GM23338 (cell line): ENCODE measurements at regions not wholly inside any gene's neighbourhood (a gene's known extent, or its start where the extent isn't known, plus 50 kb on each side); places are given as distances from the start of the nearest gene placed in this dataset.
A peak's percentile ranks its signal among the peaks of the same experiment; 100 is the strongest.

Source experiments
- ATAC-seq: fragments of 200-7000 bp; cut with Tn5 transposase; 3 replicates; pipeline ENCODE4 v1.9.1; 2020
- DNase-seq: peaks from one replicate; pipeline ENCODE4 v3.0.0-alpha.2; 2015; ENCODE audit warnings: low spot score
- H2AFZ ChIP-seq: fragments of 200-600 bp; sonication (generic); 2 replicates; pipeline ENCODE4 v1.8.0; 2016; ENCODE audit warnings: antibody characterized with exemption, mild to moderate bottlenecking, moderate library complexity
- H3F3A ChIP-seq: fragments of 200-600 bp; sonication (generic); replicated peaks from 2 replicates; pipeline ENCODE4 v1.8.0; 2017; ENCODE audit warnings: antibody characterized with exemption, mixed run types, low read depth
- H3K27ac ChIP-seq: fragments of 200-600 bp; sonication (generic); 2 replicates; pipeline ENCODE4 v1.6.1; 2016; ENCODE audit warnings: low read depth
- H3K27me3 ChIP-seq: fragments of 200-600 bp; sonication (generic); 2 replicates; pipeline ENCODE4 v1.8.0; 2016; ENCODE audit warnings: mild to moderate bottlenecking, mixed run types, moderate library complexity; ENCODE audit not compliant: insufficient read depth
- H3K36me3 ChIP-seq: fragments of 200-600 bp; sonication (generic); 2 replicates; pipeline ENCODE4 v1.8.0; 2016; ENCODE audit warnings: mild to moderate bottlenecking; ENCODE audit not compliant: insufficient read depth
- H3K4me1 ChIP-seq: fragments of 200-600 bp; sonication (generic); 2 replicates; pipeline ENCODE4 v1.8.0; 2016; ENCODE audit warnings: mild to moderate bottlenecking, moderate library complexity; ENCODE audit not compliant: insufficient read depth
- H3K4me2 ChIP-seq: fragments of 200-600 bp; sonication (generic); 2 replicates; pipeline ENCODE4 v1.7.1; 2017; ENCODE audit warnings: mixed run types
- H3K4me3 ChIP-seq: fragments of 200-600 bp; sonication (generic); 2 replicates; pipeline ENCODE4 v1.6.1; 2016; ENCODE audit warnings: mixed run types
- H3K79me2 ChIP-seq: fragments of 200-600 bp; sonication (generic); replicated peaks from 2 replicates; pipeline ENCODE4 v1.8.0; 2017; ENCODE audit warnings: mild to moderate bottlenecking; ENCODE audit not compliant: insufficient read depth
- H3K9me2 ChIP-seq: fragments of 200-600 bp; sonication (generic); 2 replicates; pipeline ENCODE4 v1.8.0; 2017; ENCODE audit not compliant: insufficient read depth
- H4K20me1 ChIP-seq: fragments of 200-600 bp; sonication (generic); replicated peaks from 2 replicates; pipeline ENCODE4 v1.8.0; 2017; ENCODE audit warnings: mild to moderate bottlenecking; ENCODE audit not compliant: insufficient read depth
- H3K27ac Mint-ChIP-seq: 2 replicates; pipeline ENCODE4 v1.8.0; 2020; ENCODE audit warnings: inconsistent platforms, mild to moderate bottlenecking, moderate library complexity, mixed read lengths
- H3K27me3 Mint-ChIP-seq: 3 replicates; pipeline ENCODE4 v1.8.0; 2022; ENCODE audit warnings: low read depth, mild to moderate bottlenecking, moderate library complexity, mixed read lengths, inconsistent platforms; ENCODE audit not compliant: insufficient read depth, poor library complexity
- H3K36me3 Mint-ChIP-seq: 3 replicates; pipeline ENCODE4 v1.8.0; 2021; ENCODE audit warnings: low read depth, mild to moderate bottlenecking, inconsistent platforms, moderate library complexity, mixed read lengths
- H3K4me1 Mint-ChIP-seq: 3 replicates; pipeline ENCODE4 v1.8.0; 2020; ENCODE audit warnings: mild to moderate bottlenecking, inconsistent platforms, mixed read lengths
- H3K4me3 Mint-ChIP-seq: 3 replicates; pipeline ENCODE4 v1.8.0; 2021; ENCODE audit warnings: moderate library complexity, mild to moderate bottlenecking, inconsistent platforms, mixed read lengths
- H3K9me3 Mint-ChIP-seq: 3 replicates; pipeline ENCODE4 v1.8.0; 2020; ENCODE audit warnings: moderate library complexity, mild to moderate bottlenecking, inconsistent platforms, mixed read lengths
- CREB1 ChIP-seq: fragments of 250-450 bp; sonication (Bioruptor Pico); IDR thresholded peaks from 2 replicates; pipeline ENCODE4 v1.5.0; 2020; ENCODE audit warnings: low read depth, mild to moderate bottlenecking, moderate library complexity
- EZH2 ChIP-seq: fragments of 200-600 bp; sonication (generic); IDR thresholded peaks from one replicate; pipeline ENCODE4 v1.8.0; 2017; ENCODE audit warnings: antibody characterized with exemption, mild to moderate bottlenecking, low read depth; ENCODE audit not compliant: unreplicated experiment
- EZH2phosphoT487 ChIP-seq: fragments of 200-600 bp; sonication (generic); IDR thresholded peaks from one replicate; pipeline ENCODE4 v1.8.1; 2018; ENCODE audit warnings: antibody characterized with exemption; ENCODE audit not compliant: unreplicated experiment
- NANOG ChIP-seq: IDR thresholded peaks from 2 replicates; pipeline ENCODE4 v1.6.1; 2016; ENCODE audit warnings: antibody characterized with exemption, borderline replicate concordance
- POLR2AphosphoS5 ChIP-seq: IDR thresholded peaks from 2 replicates; pipeline ENCODE4 v1.6.1; 2016; ENCODE audit warnings: antibody characterized with exemption, low read depth
- STAT1 ChIP-seq: IDR thresholded peaks from one replicate; pipeline ENCODE4 v1.6.1; 2016; ENCODE audit warnings: antibody characterized with exemption; ENCODE audit not compliant: unreplicated experiment
- ZNF114 ChIP-seq: fragments of 250-450 bp; sonication (Bioruptor Pico); IDR thresholded peaks from 2 replicates; pipeline ENCODE4 v1.5.0; 2020; ENCODE audit warnings: mild to moderate bottlenecking, moderate library complexity
- ZNF331 ChIP-seq: fragments of 250-450 bp; sonication (Bioruptor Pico); IDR thresholded peaks from 2 replicates; pipeline ENCODE4 v1.5.0; 2020; ENCODE audit warnings: low read depth, mild to moderate bottlenecking, moderate library complexity
- TF ChIP-seq, protein P1 (sequence below): IDR thresholded peaks from 2 replicates; pipeline ENCODE4 v1.6.1; 2016; ENCODE audit warnings: antibody characterized with exemption
- TF ChIP-seq, protein P2 (sequence below), 2 experiments: fragments of 200-600 bp in 1 of 2; sonication (generic) in 1 of 2; conservative IDR thresholded peaks; 2 replicates each; pipeline versions ENCODE4 v1.5.1 to v1.6.1; 2016 to 2017; ENCODE audit warnings: antibody characterized with exemption in 2 of 2, low read depth in 2 of 2, mild to moderate bottlenecking in 2 of 2, moderate library complexity in 1 of 2
- TF ChIP-seq, protein P3 (sequence below): fragments of 250-450 bp; sonication (Bioruptor Pico); IDR thresholded peaks from 2 replicates; pipeline ENCODE4 v1.5.0; 2020; ENCODE audit warnings: mild to moderate bottlenecking, moderate library complexity
- TF ChIP-seq, protein P4 (sequence below): IDR thresholded peaks from one replicate; pipeline ENCODE4 v1.6.1; 2018; ENCODE audit warnings: antibody characterized with exemption; ENCODE audit not compliant: unreplicated experiment

DNA sequence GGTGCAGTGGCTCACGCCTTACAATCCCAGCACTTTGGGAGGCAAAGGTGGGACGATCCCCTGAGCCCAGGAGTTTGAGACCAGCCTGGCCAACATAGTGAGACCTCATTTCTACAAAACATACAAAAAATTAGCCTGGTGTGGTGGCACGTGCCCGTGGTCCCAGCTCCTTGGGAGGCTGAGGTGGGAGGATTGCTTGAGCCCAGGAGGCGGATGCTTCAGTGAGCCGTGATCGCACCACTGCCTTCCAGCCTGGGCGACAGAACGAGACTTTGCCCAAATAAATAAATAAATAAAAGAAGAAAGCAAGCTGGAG lies 91.7 kb upstream of the SEC11C start (continued):
- TF ChIP-seq CREB1 (CRISPR knock-in tag): no peak
- TF ChIP-seq, protein P1, sequence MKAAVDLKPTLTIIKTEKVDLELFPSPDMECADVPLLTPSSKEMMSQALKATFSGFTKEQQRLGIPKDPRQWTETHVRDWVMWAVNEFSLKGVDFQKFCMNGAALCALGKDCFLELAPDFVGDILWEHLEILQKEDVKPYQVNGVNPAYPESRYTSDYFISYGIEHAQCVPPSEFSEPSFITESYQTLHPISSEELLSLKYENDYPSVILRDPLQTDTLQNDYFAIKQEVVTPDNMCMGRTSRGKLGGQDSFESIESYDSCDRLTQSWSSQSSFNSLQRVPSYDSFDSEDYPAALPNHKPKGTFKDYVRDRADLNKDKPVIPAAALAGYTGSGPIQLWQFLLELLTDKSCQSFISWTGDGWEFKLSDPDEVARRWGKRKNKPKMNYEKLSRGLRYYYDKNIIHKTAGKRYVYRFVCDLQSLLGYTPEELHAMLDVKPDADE: no peak

DNA sequence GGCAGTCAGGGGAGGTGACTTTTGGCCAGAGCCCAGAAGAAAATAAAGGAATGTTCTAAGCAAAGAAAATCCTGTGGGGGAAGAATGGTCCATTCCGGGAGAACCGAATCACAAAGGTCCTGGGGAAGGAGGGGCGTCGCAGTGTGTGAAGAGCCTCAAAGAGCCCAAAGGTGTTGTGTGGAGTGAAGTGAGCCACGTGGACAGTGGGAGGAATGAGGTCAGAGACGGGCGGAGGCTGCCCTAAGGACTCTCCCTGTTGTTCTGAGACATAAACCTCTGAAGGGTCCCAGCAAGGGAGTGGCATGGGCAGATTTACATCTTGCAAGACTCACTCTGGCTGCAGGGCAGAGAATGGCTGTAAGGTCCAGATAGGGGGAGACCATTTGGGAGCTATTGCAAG lies 91.3 kb upstream of the SEC11C start:
- H3K4me3 Mint-ChIP-seq: no peak overlapping the region
- TF ChIP-seq CREB1 (CRISPR knock-in tag) (no peak), EZH2 (no peak), NANOG (no peak), STAT1 (no peak), ZNF331 (CRISPR knock-in tag) (no peak), EZH2phosphoT487 (no peak), ZNF114 (CRISPR knock-in tag) (no peak), POLR2AphosphoS5 (no peak)
- TF ChIP-seq, protein P2, sequence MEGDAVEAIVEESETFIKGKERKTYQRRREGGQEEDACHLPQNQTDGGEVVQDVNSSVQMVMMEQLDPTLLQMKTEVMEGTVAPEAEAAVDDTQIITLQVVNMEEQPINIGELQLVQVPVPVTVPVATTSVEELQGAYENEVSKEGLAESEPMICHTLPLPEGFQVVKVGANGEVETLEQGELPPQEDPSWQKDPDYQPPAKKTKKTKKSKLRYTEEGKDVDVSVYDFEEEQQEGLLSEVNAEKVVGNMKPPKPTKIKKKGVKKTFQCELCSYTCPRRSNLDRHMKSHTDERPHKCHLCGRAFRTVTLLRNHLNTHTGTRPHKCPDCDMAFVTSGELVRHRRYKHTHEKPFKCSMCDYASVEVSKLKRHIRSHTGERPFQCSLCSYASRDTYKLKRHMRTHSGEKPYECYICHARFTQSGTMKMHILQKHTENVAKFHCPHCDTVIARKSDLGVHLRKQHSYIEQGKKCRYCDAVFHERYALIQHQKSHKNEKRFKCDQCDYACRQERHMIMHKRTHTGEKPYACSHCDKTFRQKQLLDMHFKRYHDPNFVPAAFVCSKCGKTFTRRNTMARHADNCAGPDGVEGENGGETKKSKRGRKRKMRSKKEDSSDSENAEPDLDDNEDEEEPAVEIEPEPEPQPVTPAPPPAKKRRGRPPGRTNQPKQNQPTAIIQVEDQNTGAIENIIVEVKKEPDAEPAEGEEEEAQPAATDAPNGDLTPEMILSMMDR (conservative IDR thresholded peaks at IDR 0.05; ENCODE audit: low read depth in 2 of 2): no peak
- TF ChIP-seq, protein P1: no peak
- TF ChIP-seq, protein P3, sequence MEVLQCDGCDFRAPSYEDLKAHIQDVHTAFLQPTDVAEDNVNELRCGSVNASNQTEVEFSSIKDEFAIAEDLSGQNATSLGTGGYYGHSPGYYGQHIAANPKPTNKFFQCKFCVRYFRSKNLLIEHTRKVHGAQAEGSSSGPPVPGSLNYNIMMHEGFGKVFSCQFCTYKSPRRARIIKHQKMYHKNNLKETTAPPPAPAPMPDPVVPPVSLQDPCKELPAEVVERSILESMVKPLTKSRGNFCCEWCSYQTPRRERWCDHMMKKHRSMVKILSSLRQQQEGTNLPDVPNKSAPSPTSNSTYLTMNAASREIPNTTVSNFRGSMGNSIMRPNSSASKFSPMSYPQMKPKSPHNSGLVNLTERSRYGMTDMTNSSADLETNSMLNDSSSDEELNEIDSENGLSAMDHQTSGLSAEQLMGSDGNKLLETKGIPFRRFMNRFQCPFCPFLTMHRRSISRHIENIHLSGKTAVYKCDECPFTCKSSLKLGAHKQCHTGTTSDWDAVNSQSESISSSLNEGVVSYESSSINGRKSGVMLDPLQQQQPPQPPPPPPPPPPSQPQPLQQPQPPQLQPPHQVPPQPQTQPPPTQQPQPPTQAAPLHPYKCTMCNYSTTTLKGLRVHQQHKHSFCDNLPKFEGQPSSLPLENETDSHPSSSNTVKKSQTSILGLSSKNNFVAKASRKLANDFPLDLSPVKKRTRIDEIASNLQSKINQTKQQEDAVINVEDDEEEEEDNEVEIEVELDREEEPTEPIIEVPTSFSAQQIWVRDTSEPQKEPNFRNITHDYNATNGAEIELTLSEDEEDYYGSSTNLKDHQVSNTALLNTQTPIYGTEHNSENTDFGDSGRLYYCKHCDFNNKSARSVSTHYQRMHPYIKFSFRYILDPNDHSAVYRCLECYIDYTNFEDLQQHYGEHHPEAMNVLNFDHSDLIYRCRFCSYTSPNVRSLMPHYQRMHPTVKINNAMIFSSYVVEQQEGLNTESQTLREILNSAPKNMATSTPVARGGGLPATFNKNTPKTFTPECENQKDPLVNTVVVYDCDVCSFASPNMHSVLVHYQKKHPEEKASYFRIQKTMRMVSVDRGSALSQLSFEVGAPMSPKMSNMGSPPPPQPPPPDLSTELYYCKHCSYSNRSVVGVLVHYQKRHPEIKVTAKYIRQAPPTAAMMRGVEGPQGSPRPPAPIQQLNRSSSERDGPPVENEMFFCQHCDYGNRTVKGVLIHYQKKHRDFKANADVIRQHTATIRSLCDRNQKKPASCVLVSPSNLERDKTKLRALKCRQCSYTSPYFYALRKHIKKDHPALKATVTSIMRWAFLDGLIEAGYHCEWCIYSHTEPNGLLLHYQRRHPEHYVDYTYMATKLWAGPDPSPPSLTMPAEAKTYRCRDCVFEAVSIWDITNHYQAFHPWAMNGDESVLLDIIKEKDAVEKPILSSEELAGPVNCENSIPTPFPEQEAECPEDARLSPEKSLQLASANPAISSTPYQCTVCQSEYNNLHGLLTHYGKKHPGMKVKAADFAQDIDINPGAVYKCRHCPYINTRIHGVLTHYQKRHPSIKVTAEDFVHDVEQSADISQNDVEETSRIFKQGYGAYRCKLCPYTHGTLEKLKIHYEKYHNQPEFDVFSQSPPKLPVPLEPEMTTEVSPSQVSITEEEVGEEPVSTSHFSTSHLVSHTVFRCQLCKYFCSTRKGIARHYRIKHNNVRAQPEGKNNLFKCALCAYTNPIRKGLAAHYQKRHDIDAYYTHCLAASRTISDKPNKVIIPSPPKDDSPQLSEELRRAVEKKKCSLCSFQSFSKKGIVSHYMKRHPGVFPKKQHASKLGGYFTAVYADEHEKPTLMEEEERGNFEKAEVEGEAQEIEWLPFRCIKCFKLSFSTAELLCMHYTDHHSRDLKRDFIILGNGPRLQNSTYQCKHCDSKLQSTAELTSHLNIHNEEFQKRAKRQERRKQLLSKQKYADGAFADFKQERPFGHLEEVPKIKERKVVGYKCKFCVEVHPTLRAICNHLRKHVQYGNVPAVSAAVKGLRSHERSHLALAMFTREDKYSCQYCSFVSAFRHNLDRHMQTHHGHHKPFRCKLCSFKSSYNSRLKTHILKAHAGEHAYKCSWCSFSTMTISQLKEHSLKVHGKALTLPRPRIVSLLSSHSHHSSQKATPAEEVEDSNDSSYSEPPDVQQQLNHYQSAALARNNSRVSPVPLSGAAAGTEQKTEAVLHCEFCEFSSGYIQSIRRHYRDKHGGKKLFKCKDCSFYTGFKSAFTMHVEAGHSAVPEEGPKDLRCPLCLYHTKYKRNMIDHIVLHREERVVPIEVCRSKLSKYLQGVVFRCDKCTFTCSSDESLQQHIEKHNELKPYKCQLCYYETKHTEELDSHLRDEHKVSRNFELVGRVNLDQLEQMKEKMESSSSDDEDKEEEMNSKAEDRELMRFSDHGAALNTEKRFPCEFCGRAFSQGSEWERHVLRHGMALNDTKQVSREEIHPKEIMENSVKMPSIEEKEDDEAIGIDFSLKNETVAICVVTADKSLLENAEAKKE (CRISPR knock-in tag): no peak
- TF ChIP-seq, protein P4, sequence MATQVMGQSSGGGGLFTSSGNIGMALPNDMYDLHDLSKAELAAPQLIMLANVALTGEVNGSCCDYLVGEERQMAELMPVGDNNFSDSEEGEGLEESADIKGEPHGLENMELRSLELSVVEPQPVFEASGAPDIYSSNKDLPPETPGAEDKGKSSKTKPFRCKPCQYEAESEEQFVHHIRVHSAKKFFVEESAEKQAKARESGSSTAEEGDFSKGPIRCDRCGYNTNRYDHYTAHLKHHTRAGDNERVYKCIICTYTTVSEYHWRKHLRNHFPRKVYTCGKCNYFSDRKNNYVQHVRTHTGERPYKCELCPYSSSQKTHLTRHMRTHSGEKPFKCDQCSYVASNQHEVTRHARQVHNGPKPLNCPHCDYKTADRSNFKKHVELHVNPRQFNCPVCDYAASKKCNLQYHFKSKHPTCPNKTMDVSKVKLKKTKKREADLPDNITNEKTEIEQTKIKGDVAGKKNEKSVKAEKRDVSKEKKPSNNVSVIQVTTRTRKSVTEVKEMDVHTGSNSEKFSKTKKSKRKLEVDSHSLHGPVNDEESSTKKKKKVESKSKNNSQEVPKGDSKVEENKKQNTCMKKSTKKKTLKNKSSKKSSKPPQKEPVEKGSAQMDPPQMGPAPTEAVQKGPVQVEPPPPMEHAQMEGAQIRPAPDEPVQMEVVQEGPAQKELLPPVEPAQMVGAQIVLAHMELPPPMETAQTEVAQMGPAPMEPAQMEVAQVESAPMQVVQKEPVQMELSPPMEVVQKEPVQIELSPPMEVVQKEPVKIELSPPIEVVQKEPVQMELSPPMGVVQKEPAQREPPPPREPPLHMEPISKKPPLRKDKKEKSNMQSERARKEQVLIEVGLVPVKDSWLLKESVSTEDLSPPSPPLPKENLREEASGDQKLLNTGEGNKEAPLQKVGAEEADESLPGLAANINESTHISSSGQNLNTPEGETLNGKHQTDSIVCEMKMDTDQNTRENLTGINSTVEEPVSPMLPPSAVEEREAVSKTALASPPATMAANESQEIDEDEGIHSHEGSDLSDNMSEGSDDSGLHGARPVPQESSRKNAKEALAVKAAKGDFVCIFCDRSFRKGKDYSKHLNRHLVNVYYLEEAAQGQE: no peak

More for the DNA sequence above, 91.3 kb upstream of the SEC11C start:
- Histone ChIP-seq H3F3A (no peaks in the 10 kb centered on the region), H3K27ac (no peak overlapping the region), H3K9me2 (no peaks in the 10 kb centered on the region), H3K4me1 (peaks cover 27% of the 10 kb centered on the region), H4K20me1 (no peaks in the 10 kb centered on the region), H3K4me3 (no peak overlapping the region), H3K79me2 (no peaks in the 10 kb centered on the region), H3K27me3 (no peaks in the 10 kb centered on the region), H3K36me3 (no peaks in the 10 kb centered on the region), H2AFZ (peak overlapping the region; percentile 72), H3K4me2 (no peak overlapping the region)
- peak; percentile 64 for ATAC-seq
- H3K4me1 Mint-ChIP-seq: peaks cover 31% of the 10 kb centered on the region
- H3K27ac Mint-ChIP-seq: 0 out of 2 replicates have a peak overlapping the region, but pooled peaks have one; percentile 47
- peak; percentile 41 for DNase-seq
- H3K36me3 Mint-ChIP-seq: no peaks in the 10 kb centered on the region
- peaks cover 7% of the 10 kb centered on the region for H3K27me3 Mint-ChIP-seq
- no peaks in the 10 kb centered on the region for H3K9me3 Mint-ChIP-seq
